ENCODE measurements at regions not wholly inside any gene's neighbourhood (a gene's known extent, or its start where the extent isn't known, plus 50 kb on each side); places are given as distances from the start of the nearest gene placed in this dataset.

DNA sequence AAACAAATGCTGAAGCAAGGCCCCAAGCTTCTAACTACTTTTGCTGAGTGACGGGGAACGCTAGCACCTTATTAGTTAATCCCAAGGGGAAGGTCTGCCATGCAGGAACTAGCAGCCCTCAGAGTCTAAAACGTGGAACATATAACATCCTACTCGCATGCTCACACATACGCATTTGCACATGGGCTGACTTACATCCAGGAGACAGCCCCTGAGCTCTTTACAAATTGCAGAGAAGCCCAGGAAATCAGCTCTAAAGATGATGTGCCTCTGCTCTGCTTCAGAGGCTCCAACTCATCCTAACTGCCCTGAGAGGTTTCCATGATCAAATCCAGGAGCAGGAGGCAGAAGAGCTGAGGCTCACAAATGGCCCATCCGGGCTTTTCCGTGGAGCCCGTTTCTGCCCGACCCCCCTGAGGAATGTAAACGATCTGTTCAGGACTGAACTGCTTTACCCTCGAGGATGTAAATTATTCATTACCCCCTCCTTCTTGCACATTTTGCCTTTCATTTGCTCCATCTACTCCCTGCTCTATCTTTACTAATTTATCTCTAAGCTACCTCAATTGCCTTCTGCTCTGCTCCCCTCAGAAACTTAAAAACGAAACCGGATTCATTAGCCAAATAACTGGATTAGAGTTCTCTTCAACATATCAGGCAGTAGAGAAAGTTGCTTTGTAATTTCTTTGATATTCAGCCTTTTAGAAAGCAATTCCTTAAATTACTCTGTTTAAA is 141.9 kb upstream of the CCDC54 start:
- no peaks in the 10 kb centered on the region for H3K9me3 ChIP-seq (ENCODE audit: insufficient read depth, low read depth, low read length)
- H2AK5ac ChIP-seq (ENCODE audit: low read length) = peak overlapping the region; percentile 30
- H3K18ac ChIP-seq (ENCODE audit: low read length) = no peak overlapping the region
- no peak overlapping the region for H3K4me3 ChIP-seq (ENCODE audit: low read depth, low read length)
- peaks cover 6% of the 10 kb centered on the region for H3K79me1 ChIP-seq (ENCODE audit: low read length)
- H3K23ac ChIP-seq (ENCODE audit: low read length) = no peak overlapping the region
- whole genome bisulfite sequencing (ENCODE audit: extremely low coverage, insufficient coverage, insufficient read length) = no CpG with 5 or more reads among the region's 13 CpGs
- H3K79me2 ChIP-seq (ENCODE audit: control insufficient read depth, insufficient read depth, low read length, poor library complexity) = no peaks in the 10 kb centered on the region
- H2BK120ac ChIP-seq (ENCODE audit: insufficient read depth, low read length, poor library complexity) = peak overlapping the region; percentile 90
- peaks cover 3 to 6% of the 10 kb centered on the region in 2 experiments for H3K4me1 ChIP-seq (ENCODE audit: control insufficient read depth in 1 of 2, insufficient read depth in 2 of 2, low read length in 2 of 2)
- H3K4me2 ChIP-seq (ENCODE audit: low read length) = no peak overlapping the region
- H2BK5ac ChIP-seq (ENCODE audit: low read depth, low read length, poor library complexity) = peak overlapping the region; percentile 31
- H3K4ac ChIP-seq (ENCODE audit: low read depth, low read length) = no peak overlapping the region
- peak overlapping the region; percentile 79 for H4K91ac ChIP-seq (ENCODE audit: low read depth, low read length)
- no peak overlapping the region for H3K9ac ChIP-seq (ENCODE audit: low read length)
- H4K8ac ChIP-seq (ENCODE audit: low read depth, low read length) = peak overlapping the region; percentile 46
- no peaks in the 10 kb centered on the region for H3K27me3 ChIP-seq (ENCODE audit: insufficient read depth, low read length)
- peak overlapping the region; percentile 95 for H2BK12ac ChIP-seq (ENCODE audit: low read length)
- H3K36me3 ChIP-seq (ENCODE audit: control insufficient read depth in 1 of 2, insufficient read depth in 2 of 2, low read length in 2 of 2) = no peaks in the 10 kb centered on the region
- H2AFZ ChIP-seq (ENCODE audit: insufficient read depth, low read length, poor library complexity) = peak overlapping the region; percentile 59
- no peak for DNase-seq
- no peak overlapping the region for H3K27ac ChIP-seq (ENCODE audit: low read depth, low read length)
- no peak overlapping the region for H4K12ac ChIP-seq (ENCODE audit: low read depth, low read length)
- H3K14ac ChIP-seq (ENCODE audit: low read length) = peak overlapping the region; percentile 67

DNA sequence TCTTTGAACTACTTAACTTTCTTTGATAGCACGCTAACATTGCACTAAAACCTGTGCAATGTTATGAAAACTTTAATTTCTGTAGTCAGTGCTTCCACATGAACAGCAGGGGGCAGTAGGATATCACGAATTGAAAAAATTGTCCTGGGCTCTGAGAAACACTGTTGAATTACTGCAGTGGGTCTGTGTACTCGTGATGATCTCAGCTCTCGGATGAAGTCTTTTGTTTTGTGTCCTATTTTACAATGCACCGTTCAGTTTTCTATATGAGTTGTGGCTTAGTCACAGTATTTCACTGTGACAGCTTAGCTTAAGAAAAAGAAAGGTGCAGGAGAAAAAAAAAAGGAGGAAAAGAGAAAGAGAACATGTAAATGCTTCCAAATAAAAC is 141.3 kb upstream of the CCDC54 start:
- WGBS (ENCODE audit: extremely low coverage, insufficient coverage, insufficient read length) = no CpG with 5 or more reads among the region's 5 CpGs

DNA sequence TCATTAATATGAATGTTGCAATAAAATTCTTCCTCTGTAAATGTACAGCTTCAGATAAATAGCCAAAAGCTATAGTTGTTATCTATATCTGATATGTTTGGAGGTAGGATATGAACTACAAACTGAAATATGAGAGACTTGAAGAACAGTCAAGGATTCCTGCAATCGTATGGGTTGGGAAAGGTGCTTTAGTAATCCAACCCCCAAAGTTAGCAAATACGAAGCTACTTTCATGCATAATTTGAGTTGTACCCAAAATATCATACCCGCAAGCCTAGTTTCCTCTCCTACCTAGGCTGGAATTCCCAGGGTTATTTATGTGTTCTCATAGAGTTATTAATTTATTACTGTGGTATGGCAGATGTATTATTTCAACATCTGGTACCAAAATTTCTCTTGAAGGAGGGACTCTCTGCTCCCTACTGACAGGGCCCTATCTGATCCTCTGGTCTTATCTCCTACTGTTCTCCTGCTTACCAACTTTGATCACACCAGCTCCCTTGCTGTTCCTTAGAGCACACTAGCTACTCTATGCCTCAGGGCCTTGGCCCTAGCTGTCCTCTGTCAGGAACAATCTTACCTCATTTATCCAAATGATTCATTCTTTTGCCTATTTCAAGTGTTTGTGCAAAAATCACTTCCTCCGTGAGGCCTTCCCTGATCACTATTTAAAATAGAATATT is 140.4 kb upstream of the CCDC54 start:
- Histone ChIP-seq H4K12ac (ENCODE audit: low read depth, low read length) (no peak overlapping the region), H3K23ac (ENCODE audit: low read length) (no peak overlapping the region), H2AFZ (ENCODE audit: insufficient read depth, low read length, poor library complexity) (no peak overlapping the region), H3K4me2 (ENCODE audit: low read length) (no peak overlapping the region), H2BK12ac (ENCODE audit: low read length) (no peak overlapping the region), H3K36me3 (ENCODE audit: control insufficient read depth in 1 of 2, insufficient read depth in 2 of 2, low read length in 2 of 2) (no peaks in the 10 kb centered on the region), H3K79me1 (ENCODE audit: low read length) (peaks cover 9% of the 10 kb centered on the region), H2AK5ac (ENCODE audit: low read length) (no peak overlapping the region), H3K9ac (ENCODE audit: low read length) (no peak overlapping the region), H3K4me3 (ENCODE audit: low read depth, low read length) (no peak overlapping the region), H3K4me1 (ENCODE audit: control insufficient read depth in 1 of 2, insufficient read depth in 2 of 2, low read length in 2 of 2) (peaks cover 3 to 6% of the 10 kb centered on the region in 2 experiments), H3K18ac (ENCODE audit: low read length) (no peak overlapping the region), H4K91ac (ENCODE audit: low read depth, low read length) (peak overlapping the region; percentile 61), H2BK120ac (ENCODE audit: insufficient read depth, low read length, poor library complexity) (no peak overlapping the region), H2BK5ac (ENCODE audit: low read depth, low read length, poor library complexity) (no peak overlapping the region), H3K14ac (ENCODE audit: low read length) (peak overlapping the region; percentile 82), H3K27ac (ENCODE audit: low read depth, low read length) (no peak overlapping the region), H4K8ac (ENCODE audit: low read depth, low read length) (peak overlapping the region; percentile 75), H3K4ac (ENCODE audit: low read depth, low read length) (no peak overlapping the region), H3K9me3 (ENCODE audit: insufficient read depth, low read depth, low read length) (no peaks in the 10 kb centered on the region), H3K79me2 (ENCODE audit: control insufficient read depth, insufficient read depth, low read length, poor library complexity) (peaks cover 6% of the 10 kb centered on the region), H3K27me3 (ENCODE audit: insufficient read depth, low read length) (no peaks in the 10 kb centered on the region)
- peak; percentile 79 to 88 for DNase-seq
- no CpG with 5 or more reads among the region's 4 CpGs for WGBS (ENCODE audit: extremely low coverage, insufficient coverage, insufficient read length)

More for the DNA sequence above, 141.3 kb upstream of the CCDC54 start:
- no peak overlapping the region for H3K4me3 ChIP-seq (ENCODE audit: low read depth, low read length)
- no peak overlapping the region for H3K23ac ChIP-seq (ENCODE audit: low read length)
- no peak overlapping the region for H4K91ac ChIP-seq (ENCODE audit: low read depth, low read length)
- no peak overlapping the region for H4K8ac ChIP-seq (ENCODE audit: low read depth, low read length)
- no peak overlapping the region for H3K4me2 ChIP-seq (ENCODE audit: low read length)
- no peaks in the 10 kb centered on the region for H3K9me3 ChIP-seq (ENCODE audit: insufficient read depth, low read depth, low read length)
- H2BK12ac ChIP-seq (ENCODE audit: low read length) = no peak overlapping the region
- peaks cover 3% of the 10 kb centered on the region for H3K79me2 ChIP-seq (ENCODE audit: control insufficient read depth, insufficient read depth, low read length, poor library complexity)
- H4K12ac ChIP-seq (ENCODE audit: low read depth, low read length) = no peak overlapping the region
- H3K36me3 ChIP-seq (ENCODE audit: control insufficient read depth in 1 of 2, insufficient read depth in 2 of 2, low read length in 2 of 2) = no peaks in the 10 kb centered on the region
- no peak overlapping the region for H3K9ac ChIP-seq (ENCODE audit: low read length)
- no peak overlapping the region for H2BK120ac ChIP-seq (ENCODE audit: insufficient read depth, low read length, poor library complexity)
- no peak overlapping the region for H3K4ac ChIP-seq (ENCODE audit: low read depth, low read length)
- H3K18ac ChIP-seq (ENCODE audit: low read length) = no peak overlapping the region
- no peak overlapping the region for H3K14ac ChIP-seq (ENCODE audit: low read length)
- H2AFZ ChIP-seq (ENCODE audit: insufficient read depth, low read length, poor library complexity) = no peak overlapping the region
- no peak overlapping the region for H2AK5ac ChIP-seq (ENCODE audit: low read length)
- no peak overlapping the region for H2BK5ac ChIP-seq (ENCODE audit: low read depth, low read length, poor library complexity)
- H3K79me1 ChIP-seq (ENCODE audit: low read length) = peaks cover 7% of the 10 kb centered on the region
- DNase-seq = peak; percentile 70 to 92
- no peaks in the 10 kb centered on the region for H3K27me3 ChIP-seq (ENCODE audit: insufficient read depth, low read length)
- peaks cover 3 to 6% of the 10 kb centered on the region in 2 experiments for H3K4me1 ChIP-seq (ENCODE audit: control insufficient read depth in 1 of 2, insufficient read depth in 2 of 2, low read length in 2 of 2)
- no peak overlapping the region for H3K27ac ChIP-seq (ENCODE audit: low read depth, low read length)

DNA sequence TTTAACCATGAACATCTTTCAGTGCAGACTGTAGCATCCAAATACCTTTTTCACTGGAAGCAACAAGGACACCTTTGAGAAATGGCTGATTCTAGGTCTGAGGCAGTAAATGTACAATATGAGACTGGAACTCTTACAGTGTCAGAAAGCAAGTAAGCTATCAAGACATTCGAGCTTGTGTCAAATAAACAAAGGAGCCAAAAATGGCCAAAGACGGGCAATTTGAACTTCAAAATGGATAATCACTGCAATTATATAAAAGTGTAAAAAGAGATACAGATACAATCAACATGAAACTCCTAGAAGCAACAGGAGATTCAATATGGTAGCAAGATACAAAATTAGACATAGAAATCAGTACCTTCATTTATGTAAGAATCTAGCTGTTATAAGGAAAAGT is 138.5 kb upstream of the CCDC54 start:
- no peak overlapping the region for H2AK5ac ChIP-seq (ENCODE audit: low read length)
- H3K4ac ChIP-seq (ENCODE audit: low read depth, low read length) = no peak overlapping the region
- no peak overlapping the region for H3K4me3 ChIP-seq (ENCODE audit: low read depth, low read length)
- H4K8ac ChIP-seq (ENCODE audit: low read depth, low read length) = no peak overlapping the region
- H3K4me2 ChIP-seq (ENCODE audit: low read length) = no peak overlapping the region
- H3K9ac ChIP-seq (ENCODE audit: low read length) = no peak overlapping the region
- no peak overlapping the region for H2BK5ac ChIP-seq (ENCODE audit: low read depth, low read length, poor library complexity)
- DNase-seq = no peak
- no peak overlapping the region for H4K91ac ChIP-seq (ENCODE audit: low read depth, low read length)
- no peak overlapping the region for H3K23ac ChIP-seq (ENCODE audit: low read length)
- H2AFZ ChIP-seq (ENCODE audit: insufficient read depth, low read length, poor library complexity) = no peak overlapping the region
- no peaks in the 10 kb centered on the region for H3K36me3 ChIP-seq (ENCODE audit: control insufficient read depth in 1 of 2, insufficient read depth in 2 of 2, low read length in 2 of 2)
- H3K4me1 ChIP-seq (ENCODE audit: control insufficient read depth in 1 of 2, insufficient read depth in 2 of 2, low read length in 2 of 2) = peaks cover 3 to 6% of the 10 kb centered on the region in 2 experiments
- no peak overlapping the region for H4K12ac ChIP-seq (ENCODE audit: low read depth, low read length)
- H3K9me3 ChIP-seq (ENCODE audit: insufficient read depth, low read depth, low read length) = no peaks in the 10 kb centered on the region
- H3K18ac ChIP-seq (ENCODE audit: low read length) = no peak overlapping the region
- peaks cover 9% of the 10 kb centered on the region for H3K79me1 ChIP-seq (ENCODE audit: low read length)
- no peak overlapping the region for H2BK120ac ChIP-seq (ENCODE audit: insufficient read depth, low read length, poor library complexity)
- H2BK12ac ChIP-seq (ENCODE audit: low read length) = no peak overlapping the region
- WGBS (ENCODE audit: extremely low coverage, insufficient coverage, insufficient read length) = no CpG with 5 or more reads among the region's 2 CpGs
- no peaks in the 10 kb centered on the region for H3K27me3 ChIP-seq (ENCODE audit: insufficient read depth, low read length)
- H3K27ac ChIP-seq (ENCODE audit: low read depth, low read length) = no peak overlapping the region
- peaks cover 6% of the 10 kb centered on the region for H3K79me2 ChIP-seq (ENCODE audit: control insufficient read depth, insufficient read depth, low read length, poor library complexity)
- H3K14ac ChIP-seq (ENCODE audit: low read length) = no peak overlapping the region

Measured in trophoblast cell (in vitro differentiated cells and primary cell).